HCT116 (cell line): ENCODE measurements at regions not wholly inside any gene's neighbourhood (a gene's known extent, or its start where the extent isn't known, plus 50 kb on each side); places are given as distances from the start of the nearest gene placed in this dataset.

Source experiments
- ATAC-seq: fragments of 200-7000 bp; cut with Tn5 transposase; 2 replicates; pipeline ENCODE4 v1.9.1; 2020; ENCODE audit warnings: mild to moderate bottlenecking, moderate library complexity
- BruUV-seq: library from RNA; stranded (reverse); fragments of 400-500 nt; replicated peaks from 2 replicates; lab custom pipeline; 2021; lab: Mats Ljungman, UMichigan
- CTCF ChIA-PET: fragments of 300-600 bp; sonication (Branson Sonifier 250); formaldehyde crosslinking; loops from one replicate; lab custom pipeline; 2021; ENCODE audit warnings: antibody characterized with exemption; lab: Charles Lee
- POLR2A ChIA-PET: fragments of 300-600, 350-600 bp; sonication (Branson Sonifier 250); formaldehyde crosslinking; loops from one replicate; lab custom pipeline; 2021; ENCODE audit warnings: antibody characterized with exemption; lab: Charles Lee
- RAD21 ChIA-PET, 2 experiments: fragments of 300-600 bp; sonication (Branson Sonifier 250); formaldehyde crosslinking; loops; one replicate each; lab custom pipeline; 2023; ENCODE audit warnings: low total read pairs in 2 of 2; ENCODE audit not compliant: uncharacterized antibody in 2 of 2, unreplicated experiment in 2 of 2, low non-redundant PET in 1 of 2; lab: Charles Lee
- DNase-seq: peaks from one replicate; pipeline ENCODE4 v3.0.0-alpha.2; 2010; ENCODE audit warnings: low read depth, low spot score
- H2AFZ ChIP-seq: fragments of 200-600 bp; shearing (Covaris generic), sonication (generic); 2 replicates; pipeline ENCODE4 v1.6.1; 2017; ENCODE audit warnings: low read depth, mixed run types, mixed read lengths, antibody characterized with exemption, low read length; ENCODE audit not compliant: poor library complexity, severe bottlenecking
- H3K27ac ChIP-seq: 2 replicates; pipeline ENCODE4 v1.5.1; 2012; ENCODE audit warnings: low read depth, low read length
- H3K27me3 ChIP-seq: fragments of 200-600 bp; sonication (generic); 2 replicates; pipeline ENCODE4 v1.6.1; 2016; ENCODE audit warnings: mixed run types, low read length, mixed read lengths; ENCODE audit not compliant: insufficient read depth
- H3K36me3 ChIP-seq, 2 experiments: fragments of 200-500 bp in 1 of 2; fragments of 200-600 bp in 1 of 2; sonication (Bioruptor generic) in 1 of 2; sonication (generic) in 1 of 2; 2 replicates each; pipeline versions ENCODE4 v1.5.1 to v1.6.1; 2014 to 2016; ENCODE audit warnings: low read length in 2 of 2, inconsistent platforms in 1 of 2, mixed read lengths in 1 of 2, mixed run types in 1 of 2; ENCODE audit not compliant: insufficient read depth in 2 of 2, control insufficient read depth in 1 of 2
- H3K4me1 ChIP-seq, 2 experiments: fragments of 200-600 bp in 1 of 2; sonication (generic) in 1 of 2; 2 replicates each; pipeline versions ENCODE4 v1.5.1 to v1.6.1; 2012 to 2017; ENCODE audit warnings: low read length in 2 of 2, inconsistent platforms in 1 of 2, mild to moderate bottlenecking in 1 of 2, mixed read lengths in 1 of 2, mixed run types in 1 of 2, moderate library complexity in 1 of 2; ENCODE audit not compliant: insufficient read depth in 2 of 2, control insufficient read depth in 1 of 2
- H3K4me2 ChIP-seq: fragments of 200-600 bp; sonication (generic); 2 replicates; pipeline ENCODE4 v1.6.1; 2017; ENCODE audit warnings: mixed run types, low read length, mixed read lengths
- H3K4me3 ChIP-seq, 2 experiments: fragments of 200-600 bp in 1 of 2; sonication (generic) in 1 of 2; replicated peaks in 1 of 2; 2 replicates each; pipeline ENCODE4 v1.5.1; 2011 to 2016; ENCODE audit warnings: low read length in 2 of 2, control low read depth in 1 of 2, low read depth in 1 of 2, mild to moderate bottlenecking in 1 of 2, mixed read lengths in 1 of 2, mixed run types in 1 of 2
- H3K79me2 ChIP-seq: fragments of 200-600 bp; sonication (generic); 2 replicates; pipeline ENCODE4 v1.6.1; 2017; ENCODE audit warnings: mild to moderate bottlenecking, mixed run types, low read length, moderate library complexity, mixed read lengths; ENCODE audit not compliant: insufficient read depth
- H3K9ac ChIP-seq: fragments of 200-600 bp; sonication (generic); 2 replicates; pipeline ENCODE4 v1.6.1; 2016; ENCODE audit warnings: low read length, mixed read lengths
- H3K9me2 ChIP-seq: fragments of 200-600 bp; sonication (generic), shearing (Covaris generic); 2 replicates; pipeline ENCODE4 v1.6.1; 2017; ENCODE audit warnings: mixed run types, mild to moderate bottlenecking, moderate library complexity; ENCODE audit not compliant: insufficient read depth
- H3K9me3 ChIP-seq, 2 experiments: fragments of 200-500 bp in 1 of 2; fragments of 200-600 bp in 1 of 2; sonication (Bioruptor generic) in 1 of 2; sonication (generic) in 1 of 2; 2 replicates each; pipeline ENCODE4 v1.6.1; 2014 to 2017; ENCODE audit warnings: low read length in 2 of 2, mixed read lengths in 2 of 2, inconsistent platforms in 1 of 2, low read depth in 1 of 2, mild to moderate bottlenecking in 1 of 2, mixed run types in 1 of 2, moderate library complexity in 1 of 2; ENCODE audit not compliant: control insufficient read depth in 1 of 2, insufficient read depth in 1 of 2
- H4K20me1 ChIP-seq: fragments of 200-600 bp; sonication (generic), shearing (Covaris generic); 2 replicates; pipeline ENCODE4 v1.6.1; 2017; ENCODE audit warnings: mixed run types, mild to moderate bottlenecking, moderate library complexity; ENCODE audit not compliant: insufficient read depth
- ELF1 ChIP-seq: IDR thresholded peaks from 2 replicates; pipeline ENCODE4 v1.6.1; 2012; ENCODE audit warnings: low read depth, borderline replicate concordance
- POLR2A ChIP-seq: IDR thresholded peaks from 2 replicates; pipeline ENCODE4 v1.7.0; 2011; ENCODE audit warnings: borderline replicate concordance; ENCODE audit not compliant: insufficient read depth, insufficient read length; ENCODE audit errors: extremely low read depth
- ZBTB33 ChIP-seq: IDR thresholded peaks from 2 replicates; pipeline ENCODE4 v1.6.1; 2011; ENCODE audit warnings: mild to moderate bottlenecking, low read length, moderate library complexity; ENCODE audit not compliant: insufficient replicate concordance; ENCODE audit errors: extremely low read depth
- intact Hi-C: fragments of 100-400 bp; cut with micrococcal nuclease; formaldehyde crosslinking; loops from 2 replicates; pipeline ENCODE4 v1.10.0; 2022

- peaks cover 61 to 88% of the 10 kb centered on the region in 2 experiments for H3K4me1 ChIP-seq
- no peak for DNase-seq
- H3K27me3 ChIP-seq: no peaks in the 10 kb centered on the region
- TSS peak; percentile 89 for BruUV-seq
- H3K4me3 ChIP-seq: peak overlapping the region; percentile 34 to 46
- RAD21 ChIA-PET: no interaction called here
- no peak for TF ChIP-seq ZBTB33
- TF ChIP-seq POLR2A: no peak
- no peak for TF ChIP-seq ELF1
- peak overlapping the region; percentile 75 for H3K27ac ChIP-seq
- intact Hi-C loops: loop anchor here (1.0 kb wide), 1 partner anchor 31 kb away; no protein-coding TSS in a partner anchor
- H3K79me2 ChIP-seq: peaks cover 88% of the 10 kb centered on the region
- peak overlapping the region; percentile 74 for H3K4me2 ChIP-seq
- H3K9me2 ChIP-seq: no peaks in the 10 kb centered on the region
- H3K9ac ChIP-seq: peak overlapping the region; percentile 76
- no peaks in the 10 kb centered on the region for H3K9me3 ChIP-seq
- H4K20me1 ChIP-seq: no peaks in the 10 kb centered on the region
- POLR2A ChIA-PET: no interaction called here
- H2AFZ ChIP-seq: no peak overlapping the region
- ATAC-seq: peak; percentile 2; the same call in 1 of the 2 replicates
- CTCF ChIA-PET: no interaction called here
- H3K36me3 ChIP-seq: no peaks in the 10 kb centered on the region; a peak in 1 of 4 replicates
Measured at GRCh38 chr17:77318491-77319210, 177.9 kb downstream of the SEC14L1 start.
